ENCODE measurements at regions not wholly inside any gene's neighbourhood (a gene's known extent, or its start where the extent isn't known, plus 50 kb on each side); places are given as distances from the start of the nearest gene placed in this dataset.

GRCh38 chr1:245043611-245043940, 111.2 kb upstream of the KIF26B start:
- TF ChIP-seq POLR2A (IDR thresholded peaks at IDR 0.05), result no peak
- no peak for TF ChIP-seq CTCF (IDR thresholded peaks at IDR 0.05)
